NCI-H2171 (cell line): ENCODE measurements at regions not wholly inside any gene's neighbourhood (a gene's known extent, or its start where the extent isn't known, plus 50 kb on each side); places are given as distances from the start of the nearest gene placed in this dataset.
"Not testable (repeated sequence)": the region's sequence is repeated elsewhere in the genome, so short reads cannot be mapped to it uniquely, and the experiment has no call there.

Experiments
- DNase-seq: peaks from one replicate; lab custom pipeline; 2025; lab: John Stamatoyannopoulos, UW

DNA sequence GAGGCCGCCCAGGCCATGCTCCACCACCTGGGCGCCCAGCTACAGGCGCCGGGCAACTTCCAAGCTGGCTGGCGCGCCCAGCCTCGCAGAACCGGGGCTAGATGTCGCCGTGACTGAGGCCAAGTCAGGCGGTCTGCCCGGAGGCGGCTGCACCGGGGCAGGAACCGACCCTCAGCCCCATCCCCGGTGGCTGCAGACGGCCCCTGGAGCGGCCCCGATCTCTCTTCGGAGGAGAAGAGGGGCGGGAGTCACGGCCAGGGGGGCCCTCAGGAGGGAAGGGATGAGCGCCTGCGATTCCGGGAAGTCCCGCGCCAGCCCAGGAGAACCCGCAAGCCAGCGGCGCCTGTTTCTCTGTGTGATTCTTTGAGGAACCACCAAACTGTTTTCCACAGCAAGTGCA lies 671.3 kb upstream of the DEFB115 start:
- not testable (repeated sequence) for DNase-seq

DNA sequence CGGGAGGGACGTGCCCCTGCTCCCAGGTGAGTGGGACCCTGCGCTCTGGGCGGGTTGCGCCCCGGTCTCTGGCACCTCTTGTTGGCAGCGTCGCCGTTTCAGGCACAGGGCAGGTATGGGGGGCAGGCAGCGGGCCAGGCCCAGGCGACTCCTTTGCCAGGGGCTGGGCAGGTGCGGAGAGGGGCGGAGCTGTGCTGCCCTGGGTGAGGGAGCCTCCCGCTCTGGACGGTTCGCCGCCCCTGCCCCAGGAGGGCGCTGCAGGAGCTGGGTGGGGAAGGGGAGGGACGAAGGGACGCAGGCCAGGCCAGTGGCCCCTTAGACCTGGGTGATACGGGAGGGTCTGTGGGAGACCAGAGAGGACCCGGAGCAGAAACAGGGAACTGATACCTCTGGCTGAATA lies 663.9 kb upstream of the DEFB115 start:
- DNase-seq, result no peak

DNA sequence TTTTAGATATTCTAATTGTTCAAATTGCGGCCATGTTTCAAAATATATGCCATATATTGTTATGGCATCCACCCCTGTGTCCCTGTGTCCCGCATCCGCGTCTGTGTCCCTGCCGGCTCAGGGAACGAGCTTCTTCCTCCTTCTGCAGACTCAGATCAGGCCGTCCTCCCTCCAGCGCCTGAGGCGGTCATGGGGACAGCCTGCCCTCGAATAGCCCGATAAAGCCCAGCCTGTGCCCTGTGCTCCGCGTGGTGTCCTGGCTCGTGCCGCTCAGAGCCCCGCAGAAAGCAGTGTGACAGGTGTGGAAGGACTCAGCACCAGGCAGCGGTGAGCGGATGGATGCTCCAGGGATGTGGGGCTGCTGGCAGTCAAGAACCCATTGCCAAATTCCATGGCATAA lies 663.4 kb upstream of the DEFB115 start:
- DNase-seq, result no peak

DNA sequence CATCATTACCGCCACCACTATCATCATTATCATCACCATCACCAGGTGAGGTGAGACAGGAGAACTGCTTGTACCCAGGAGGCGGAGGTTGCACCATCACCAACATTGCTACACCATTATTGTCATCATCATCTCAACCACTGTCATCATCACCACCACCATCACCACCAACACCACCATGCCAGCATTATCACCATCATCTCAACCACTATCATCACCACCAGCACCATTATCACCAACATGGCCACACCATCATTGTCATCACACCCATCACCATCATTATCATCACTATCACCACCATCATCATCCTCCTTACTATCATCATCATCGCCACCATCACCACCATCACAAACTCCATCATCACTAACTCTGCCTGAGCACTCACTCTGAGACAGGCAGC lies 661.8 kb upstream of the DEFB115 start:
- no peak for DNase-seq

DNA sequence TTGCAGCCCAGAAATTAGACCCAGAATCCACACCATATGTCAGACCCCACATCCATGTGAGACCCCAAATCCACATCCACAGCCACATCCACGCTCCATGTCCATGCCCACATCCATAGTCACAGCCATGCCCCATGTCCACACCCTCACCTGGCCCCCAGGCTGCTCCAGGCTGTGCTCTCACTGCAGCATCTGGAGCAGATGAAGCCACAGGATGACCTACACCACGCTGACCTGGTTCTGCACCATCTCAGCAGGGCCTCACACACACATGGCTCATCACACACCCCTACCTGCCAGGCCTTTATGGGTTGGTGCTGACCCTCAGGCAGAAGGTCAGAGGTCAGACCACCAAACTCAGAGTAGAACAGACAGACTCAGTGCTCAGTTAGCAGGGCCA lies 660.0 kb upstream of the DEFB115 start:
- DNase-seq, result not testable (repeated sequence)

DNA sequence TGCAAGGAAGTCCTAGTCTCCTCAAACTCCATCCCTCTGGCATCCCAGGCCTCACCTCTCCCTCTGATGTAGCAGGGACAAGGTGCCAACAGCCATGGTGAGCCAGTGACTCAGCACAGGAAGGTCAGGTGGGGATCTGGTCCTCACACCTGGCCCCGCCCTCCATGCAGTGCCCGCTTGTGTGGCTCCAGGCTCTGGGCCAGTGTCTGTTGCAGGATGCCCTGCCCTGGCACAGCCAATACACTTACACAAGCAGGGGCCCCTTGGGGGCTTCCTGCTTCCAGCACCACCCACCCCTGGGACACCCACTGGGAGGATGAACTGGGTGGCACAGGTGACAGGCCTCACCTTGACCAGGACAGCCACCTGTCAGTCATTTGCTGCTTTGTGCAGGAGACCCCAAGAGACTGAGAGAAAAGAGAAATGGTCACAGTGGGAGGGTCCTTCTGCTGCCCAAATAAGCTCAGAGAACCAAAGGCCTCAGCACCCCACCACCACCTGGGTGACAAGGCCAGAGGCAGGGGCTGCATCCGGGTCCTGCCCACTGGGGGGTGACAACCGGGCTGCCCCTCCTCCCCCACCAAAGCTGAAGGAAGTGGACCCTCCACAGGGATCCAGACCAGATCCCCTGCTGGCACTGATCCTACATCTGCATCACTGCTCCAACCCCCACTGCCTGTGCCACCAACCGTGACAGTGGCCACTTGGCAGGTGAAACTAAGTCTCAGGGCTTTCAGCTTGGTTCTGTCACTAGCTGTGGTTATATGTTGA lies 658.8 kb upstream of the DEFB115 start:
- DNase-seq, result no peak

DNA sequence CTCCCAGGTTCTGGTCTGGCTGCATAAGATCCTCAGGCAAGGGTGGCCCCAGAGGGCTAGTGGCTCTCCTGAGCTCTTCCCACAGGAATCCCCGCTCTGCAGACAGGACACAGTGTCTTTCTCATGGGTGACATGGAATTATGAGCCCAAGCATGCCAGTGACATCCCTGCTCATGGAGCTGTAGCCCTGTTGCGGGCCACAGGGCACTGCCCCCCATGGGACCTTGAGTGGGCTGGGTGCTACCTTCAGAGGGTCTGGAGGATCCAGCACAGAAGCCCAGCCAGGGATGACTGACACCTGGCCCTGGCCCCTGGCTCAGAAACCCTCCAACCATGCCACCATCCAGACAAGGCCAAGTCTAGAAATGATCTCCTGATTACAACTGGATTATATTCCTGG lies 657.5 kb upstream of the DEFB115 start:
- no peak for DNase-seq

DNA sequence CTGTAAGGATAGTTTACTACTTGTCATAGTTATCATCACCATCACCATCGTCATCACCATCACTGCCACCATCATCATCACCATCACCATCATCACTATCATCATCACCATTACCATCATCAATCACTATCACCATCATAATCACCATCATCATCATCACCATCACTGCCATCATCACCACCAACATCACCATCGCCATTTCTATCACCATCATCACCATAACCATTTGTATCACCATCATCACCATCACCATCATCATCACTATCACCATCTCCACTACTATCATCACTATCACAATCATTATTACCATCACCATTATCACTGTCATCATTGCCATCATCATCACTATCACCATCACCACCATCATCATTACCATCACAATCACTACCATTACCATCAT lies 655.5 kb upstream of the DEFB115 start:
- DNase-seq, result no peak

DNA sequence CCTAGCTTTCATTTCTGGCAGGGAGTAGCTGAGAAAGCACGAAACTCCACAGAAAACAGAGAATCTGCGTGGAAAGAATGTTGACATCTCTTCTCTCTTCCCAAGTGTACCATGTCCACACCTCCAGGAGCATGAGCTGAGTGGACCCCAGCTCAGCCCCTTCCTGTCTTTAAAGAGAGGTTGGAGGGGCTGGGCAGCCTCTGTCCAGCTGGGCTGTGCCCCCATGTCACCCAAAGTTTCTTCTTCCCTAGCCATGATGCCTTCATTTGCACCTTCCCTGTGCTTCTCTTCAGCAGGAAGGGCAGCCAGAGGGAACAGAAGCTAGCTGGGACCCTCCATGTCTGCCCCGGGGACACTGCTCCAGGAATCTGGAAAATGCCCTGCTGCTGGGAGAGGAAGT lies 655.0 kb upstream of the DEFB115 start:
- no peak for DNase-seq

DNA sequence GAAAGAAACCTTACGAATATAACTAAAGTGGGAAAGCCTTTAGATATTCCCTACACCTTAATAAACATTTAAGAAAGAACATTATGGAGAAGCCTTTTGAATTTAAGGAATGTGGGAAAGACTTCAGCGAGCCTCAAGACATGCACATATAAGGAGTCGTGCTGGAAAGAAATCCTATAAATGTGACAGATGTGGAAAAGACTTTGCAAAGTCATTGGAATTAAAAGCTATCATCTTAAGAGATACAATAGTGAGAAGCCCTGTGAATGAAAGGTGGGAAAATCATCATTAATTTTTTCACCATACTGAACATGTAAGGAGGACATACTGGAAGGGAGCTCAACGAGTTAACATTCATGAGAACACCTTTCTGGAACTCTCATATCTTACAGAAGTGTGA lies 650.5 kb upstream of the DEFB115 start:
- no peak for DNase-seq

DNA sequence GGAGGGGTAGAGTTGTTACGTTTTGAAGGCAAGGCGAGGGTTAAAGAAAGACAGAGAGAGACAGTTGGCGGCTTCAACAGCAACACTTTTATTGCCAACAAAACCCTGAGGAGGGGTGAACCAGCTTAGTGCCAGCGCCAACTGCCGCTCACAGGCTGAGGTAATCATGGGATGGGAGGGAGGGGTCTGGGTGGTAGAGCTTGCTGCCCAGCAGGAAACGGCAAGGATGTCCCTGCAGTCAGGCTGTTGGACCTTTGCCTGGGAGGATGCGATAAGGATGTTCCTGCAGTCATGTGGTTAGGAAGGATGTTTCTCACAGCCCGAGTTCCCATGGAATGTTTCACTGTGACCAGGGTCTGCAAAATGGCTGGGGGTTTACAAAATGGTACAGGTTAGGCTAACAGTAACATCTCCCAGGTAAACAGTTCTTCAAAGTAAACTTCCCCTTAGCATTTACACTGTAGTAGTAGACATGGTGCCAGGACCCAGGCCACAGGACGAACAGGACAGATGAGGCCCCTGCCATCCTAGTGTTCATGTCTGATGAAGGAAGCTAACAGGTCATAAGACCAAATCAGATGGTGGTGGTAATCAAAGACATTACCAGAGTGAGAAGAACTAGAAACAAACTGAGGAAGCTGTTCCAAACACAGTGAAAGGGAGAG lies 647.3 kb upstream of the DEFB115 start:
- DNase-seq, result no peak

DNA sequence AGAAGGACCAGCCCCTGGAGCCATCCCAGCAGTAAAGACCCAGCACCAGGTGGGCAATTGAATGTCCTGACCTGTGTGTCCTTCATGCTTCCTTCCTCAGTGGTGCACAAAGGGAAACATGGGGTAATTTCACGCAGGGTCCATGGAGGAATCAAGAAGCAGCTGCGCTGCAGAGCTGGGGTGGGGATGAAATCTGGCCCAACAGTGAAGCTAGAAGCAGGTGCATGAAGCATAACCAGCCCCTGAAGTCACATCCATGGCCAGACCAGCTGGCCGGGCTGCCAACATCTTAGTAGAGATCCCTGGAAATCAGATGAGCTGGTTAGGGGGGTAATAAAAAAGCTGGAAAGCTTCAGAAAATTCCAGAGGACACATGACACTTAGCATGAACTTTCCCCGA lies 646.7 kb upstream of the DEFB115 start:
- DNase-seq, result no peak

DNA sequence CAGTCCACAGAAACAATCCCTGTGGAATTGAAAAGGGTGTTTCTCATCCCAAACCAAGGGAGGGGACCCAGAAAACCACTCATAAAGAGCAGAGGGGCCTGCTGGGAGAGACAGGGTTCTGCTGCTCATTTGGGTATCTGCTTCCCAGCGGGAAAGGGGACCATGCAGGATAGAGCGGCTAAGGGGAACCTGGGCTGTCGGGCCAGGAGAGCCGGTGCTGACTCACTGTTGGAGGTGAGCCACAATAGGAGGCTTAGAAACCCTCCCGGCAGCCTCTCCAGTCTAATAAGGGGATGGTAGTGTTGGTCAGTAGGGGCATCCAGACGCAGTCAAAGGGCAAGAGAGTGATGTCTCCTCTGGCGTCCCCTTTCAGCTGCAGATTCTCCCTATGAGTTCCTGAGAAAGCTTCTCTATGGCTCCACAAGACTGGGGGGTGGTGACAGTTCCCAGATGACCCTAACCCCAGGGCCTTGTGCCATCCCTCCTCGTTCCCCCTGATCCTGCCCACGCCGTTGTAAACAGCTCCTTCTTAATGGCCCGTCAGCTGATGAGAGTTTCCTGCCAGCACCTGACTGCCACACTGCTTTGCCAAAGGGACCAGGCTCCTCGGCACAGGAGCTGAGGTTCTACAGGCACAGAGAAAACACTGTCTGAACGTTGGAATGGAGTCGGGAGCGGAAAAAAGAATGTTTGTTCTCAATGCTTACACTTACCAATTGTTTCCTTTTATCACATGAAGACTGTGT lies 646.1 kb upstream of the DEFB115 start:
- DNase-seq, result no peak

DNA sequence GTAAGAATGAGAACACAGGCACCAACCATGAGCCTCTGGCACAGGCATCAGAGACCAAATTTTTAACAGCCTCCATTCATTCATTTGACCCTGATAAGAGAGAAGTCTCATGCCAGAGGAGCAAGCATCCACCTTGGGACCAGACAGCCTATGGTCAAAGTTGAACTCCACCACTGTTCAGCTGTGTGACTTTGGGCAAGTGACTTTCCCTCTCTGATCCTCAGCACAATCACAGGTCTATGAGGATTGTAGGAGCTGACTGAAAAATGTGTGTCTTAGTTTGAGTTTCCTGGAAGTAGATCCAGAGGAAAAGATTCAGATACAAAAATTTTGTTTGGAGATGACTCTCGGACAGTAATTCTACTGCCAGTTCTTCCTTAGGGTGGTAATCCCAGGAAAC lies 645.1 kb upstream of the DEFB115 start:
- DNase-seq, result no peak

DNA sequence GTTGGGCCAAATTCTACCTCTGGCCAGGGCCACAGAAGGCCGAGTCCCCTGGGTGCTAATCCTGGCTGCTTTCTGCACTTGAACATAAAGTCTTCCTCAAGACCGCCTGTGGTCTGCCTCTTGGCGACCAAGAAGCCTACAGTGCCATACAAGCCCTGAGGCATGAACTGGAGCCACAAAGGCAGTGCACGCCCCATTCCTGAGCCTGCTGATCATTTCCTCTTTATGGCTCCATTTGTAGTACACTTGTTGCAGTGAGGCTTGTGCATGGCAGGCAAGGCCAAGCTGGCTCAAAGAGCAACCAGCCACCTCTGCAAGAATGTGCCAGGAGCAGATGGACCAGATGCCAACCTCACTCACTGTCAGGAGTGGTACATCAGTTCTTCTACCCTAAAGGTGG lies 636.1 kb upstream of the DEFB115 start:
- DNase-seq, result not testable (repeated sequence)

DNA sequence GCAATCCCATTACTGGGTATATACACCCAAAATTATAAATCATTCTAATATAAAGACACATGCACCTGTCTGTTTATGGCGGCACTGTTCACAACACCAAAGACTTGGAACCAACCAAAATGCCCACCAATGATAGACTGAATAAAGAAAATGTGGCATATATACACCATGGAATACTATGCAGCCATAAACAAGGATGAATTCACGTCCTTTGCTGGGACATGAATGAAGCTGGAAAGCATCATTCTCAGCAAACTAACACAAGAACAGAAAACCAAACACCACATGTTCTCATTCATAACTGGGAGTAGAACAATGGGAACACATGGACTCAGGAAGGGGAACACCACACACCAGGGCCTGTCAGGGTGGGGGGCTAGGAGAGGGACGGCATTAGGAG lies 633.2 kb upstream of the DEFB115 start:
- not testable (repeated sequence) for DNase-seq

DNA sequence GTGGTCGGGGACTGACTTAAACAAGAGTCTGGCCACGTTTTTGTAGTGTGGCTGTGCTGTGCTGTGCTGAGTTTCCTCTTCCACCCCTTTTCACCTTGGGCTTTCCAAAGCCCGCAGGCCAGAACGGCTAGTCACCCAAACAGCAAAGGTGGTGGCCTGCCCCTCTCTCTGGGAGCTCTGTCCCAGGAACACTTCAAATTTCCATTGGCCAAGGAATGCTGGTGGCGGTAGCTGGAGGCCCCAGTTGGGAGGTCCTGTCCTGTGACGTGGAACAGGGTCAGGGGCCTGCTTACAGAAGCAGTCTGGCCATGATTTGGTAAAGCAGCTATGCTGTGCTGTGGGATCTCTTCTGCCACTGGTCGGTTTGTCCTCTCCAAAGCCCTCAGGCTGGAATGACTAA lies 628.1 kb upstream of the DEFB115 start:
- not testable (repeated sequence) for DNase-seq

DNA sequence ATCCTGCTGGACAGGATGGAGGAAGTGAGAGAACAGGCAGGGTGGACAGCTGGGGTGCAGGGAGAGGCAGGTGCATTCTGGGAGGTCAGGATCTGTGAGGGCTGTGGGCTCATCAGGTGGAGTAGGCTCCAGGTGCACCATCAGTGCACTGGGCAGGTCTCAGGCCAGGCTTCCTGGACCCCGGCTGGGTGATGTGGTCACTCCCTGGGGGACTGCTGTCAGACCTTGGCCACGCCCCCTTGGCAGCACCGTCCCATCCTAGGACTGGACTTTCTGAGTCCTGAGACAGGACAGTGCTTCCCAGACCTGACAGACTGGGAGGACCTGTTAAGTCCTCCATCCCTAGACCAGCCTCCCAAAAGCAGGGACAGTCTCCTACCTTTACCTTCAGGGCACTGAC lies 626.7 kb upstream of the DEFB115 start:
- no peak for DNase-seq

DNA sequence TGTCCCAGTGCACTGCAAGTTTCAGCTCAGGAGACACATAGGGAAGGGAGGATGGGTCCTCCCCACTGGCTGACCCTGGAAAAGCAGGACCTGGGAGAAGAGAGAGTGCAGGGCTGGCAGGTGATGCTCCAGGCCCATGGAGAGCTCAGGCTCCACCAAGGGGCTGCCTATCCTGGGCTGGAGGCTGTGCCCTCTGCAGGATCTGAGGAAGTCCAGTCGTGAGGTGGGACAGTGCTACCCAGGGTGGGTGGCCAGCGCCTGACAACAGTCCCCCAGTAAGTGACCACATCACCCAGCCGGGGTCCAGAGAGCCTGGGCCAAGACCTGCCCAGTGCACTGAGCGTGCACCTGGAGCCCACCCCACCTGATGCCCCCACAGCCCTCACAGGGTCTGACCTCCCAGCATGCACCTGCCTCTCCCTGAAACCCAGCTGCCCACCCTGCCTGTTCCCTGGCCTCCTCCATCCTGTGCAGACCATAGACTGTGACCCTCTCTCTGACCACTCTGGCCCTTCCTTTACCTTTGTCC lies 626.1 kb upstream of the DEFB115 start:
- not testable (repeated sequence) for DNase-seq

DNA sequence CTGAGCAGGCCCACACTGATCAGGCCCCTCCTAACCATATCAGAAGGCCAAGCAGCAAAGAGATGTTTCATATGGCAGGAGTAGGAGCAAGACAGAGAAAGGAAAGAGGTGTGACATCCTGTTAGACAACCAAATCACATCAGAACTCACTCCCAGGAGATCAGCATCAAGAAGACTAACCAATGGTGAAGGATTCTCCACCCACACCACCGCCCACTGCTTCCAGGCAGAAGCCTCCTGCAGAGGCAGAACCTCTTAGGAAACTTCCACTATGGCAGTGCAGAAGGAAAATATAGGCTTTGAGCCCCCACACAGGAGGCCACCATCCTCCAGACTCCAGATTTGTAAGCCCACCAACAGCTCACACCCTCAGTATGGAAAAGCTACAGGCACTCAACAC lies 624.7 kb upstream of the DEFB115 start:
- DNase-seq, result not testable (repeated sequence)

DNA sequence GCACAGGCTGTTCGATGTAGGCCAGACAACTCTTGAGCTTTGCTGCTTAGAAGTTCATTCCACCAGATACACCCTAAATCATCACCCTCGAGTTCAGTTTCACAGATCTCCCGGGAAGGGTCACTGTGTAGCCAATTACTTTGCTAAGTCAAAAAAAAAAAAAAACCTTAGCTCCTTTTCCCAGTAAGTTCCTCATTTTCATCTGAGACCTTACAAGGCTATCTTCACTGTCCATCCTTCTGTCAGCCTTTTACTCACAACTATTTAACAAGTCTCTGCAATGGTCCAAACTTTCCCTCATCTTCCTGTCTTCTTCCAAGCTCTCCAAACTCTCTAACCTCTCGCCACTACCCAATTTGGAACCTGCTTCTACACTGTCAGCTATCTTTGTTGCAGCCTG lies 615.9 kb upstream of the DEFB115 start:
- not testable (repeated sequence) for DNase-seq

DNA sequence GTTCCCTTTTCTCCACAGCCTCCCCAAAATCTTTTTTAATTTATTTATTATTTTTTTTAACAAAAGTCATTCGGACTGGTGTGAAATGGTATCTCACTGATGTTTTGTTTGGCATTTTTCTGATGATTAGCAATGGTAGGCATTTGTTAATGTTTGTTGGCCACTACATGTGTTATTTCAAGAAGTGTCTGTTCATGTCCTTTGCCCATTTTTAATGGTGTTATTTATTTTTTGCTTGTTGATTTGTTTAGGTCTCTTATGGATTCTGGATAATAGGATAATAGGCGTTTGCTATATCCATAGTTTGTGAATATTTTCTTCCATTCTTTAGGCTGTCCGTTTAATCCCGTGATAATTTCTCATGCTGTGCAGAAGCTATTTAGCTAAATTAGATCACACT lies 596.5 kb upstream of the DEFB115 start:
- DNase-seq, result not testable (repeated sequence)

DNA sequence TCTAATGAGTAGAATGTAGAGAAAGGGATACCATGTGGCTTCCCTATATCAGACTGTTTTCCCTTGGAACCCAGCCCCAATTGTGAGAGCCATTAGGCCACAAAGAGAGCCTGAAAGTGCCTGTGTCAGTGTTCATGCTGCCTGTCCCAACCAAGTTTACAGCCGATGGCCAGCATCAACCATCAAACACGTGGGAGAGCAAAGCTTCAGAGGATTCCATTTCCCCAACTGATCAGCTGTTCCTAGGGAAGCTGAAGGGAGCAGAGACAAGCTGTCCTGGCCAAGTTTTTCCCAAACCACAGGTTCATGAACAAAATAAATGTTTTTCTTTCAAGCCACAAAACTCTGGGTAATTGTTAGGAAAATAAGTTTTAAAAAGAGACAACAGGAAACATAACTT lies 589.0 kb upstream of the DEFB115 start:
- not testable (repeated sequence) for DNase-seq
